Sciatic nerve (tissue), 2 donors: ENCODE measurements at regions not wholly inside any gene's neighbourhood (a gene's known extent, or its start where the extent isn't known, plus 50 kb on each side); places are given as distances from the start of the nearest gene placed in this dataset.
"Not testable (repeated sequence)": the region's sequence is repeated elsewhere in the genome, so short reads cannot be mapped to it uniquely, and the experiment has no call there.

Source experiments
- ATAC-seq: fragments of 200-7000 bp; cut with Tn5 transposase; one replicate; pipeline ENCODE4 v1.9.1; 2020; ENCODE audit warnings: mild to moderate bottlenecking, moderate library complexity
- DNase-seq: peaks from one replicate; pipeline ENCODE4 v3.0.0-alpha.2; 2020; ENCODE audit warnings: low spot score
- intact Hi-C: fragments of 100-400 bp; cut with DNase I; formaldehyde crosslinking; loops from one replicate; pipeline ENCODE4 v1.14.2; 2022
- donor health status: DM: no; HTN: no; CAD: no.
- donor health status: DM: no; HTN: no; CAD: no.

GRCh38 chr1:90262791-90263190 lies 267.9 kb downstream of the ZNF326 start:
- intact Hi-C loops: no loop called here
- DNase-seq (no peak), ATAC-seq (no peak)

DNA sequence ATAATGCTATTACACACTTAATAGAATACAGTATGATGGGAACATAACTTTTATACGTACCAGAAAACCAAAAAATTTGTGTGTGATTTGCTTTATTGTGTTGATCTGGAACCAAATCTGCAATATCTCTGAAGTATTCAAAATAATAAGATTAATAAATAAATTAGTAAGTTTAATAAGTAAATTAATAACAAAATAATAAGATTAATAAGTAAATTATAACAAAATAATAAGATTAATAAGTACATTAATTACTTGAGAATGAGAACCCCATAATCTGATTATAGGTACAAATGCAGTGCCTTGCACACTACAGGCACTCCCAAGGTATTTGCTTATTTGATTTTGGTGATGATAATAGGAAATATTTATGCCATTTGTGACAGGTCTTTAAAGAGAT lies 267.4 kb downstream of the ZNF326 start:
- intact Hi-C loops: no loop called here
- no peak for DNase-seq
- no peak for ATAC-seq

GRCh38 chr1:90246069-90246468 lies 251.2 kb downstream of the ZNF326 start:
- ATAC-seq (no peak), DNase-seq (no peak)
- intact Hi-C loops: no loop called here

DNA sequence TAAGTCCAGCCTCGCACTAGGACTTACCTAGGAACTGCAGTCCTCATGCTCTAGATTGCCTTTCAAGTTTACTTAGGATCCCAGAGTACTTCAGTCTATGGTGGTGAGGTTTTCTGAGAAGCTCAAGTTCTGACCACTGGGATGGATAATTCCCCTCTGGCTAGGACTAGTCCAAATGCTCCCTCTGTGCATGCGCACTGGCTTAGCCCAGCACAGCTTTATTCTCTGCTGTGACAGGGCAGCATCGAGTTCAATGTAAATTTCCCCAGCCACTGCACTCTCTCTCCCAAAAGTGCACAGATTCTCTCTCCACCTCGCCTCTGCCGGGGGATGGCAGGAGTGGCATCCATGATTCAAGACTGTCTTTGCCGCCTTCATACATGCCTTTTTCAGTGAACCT lies 241.6 kb downstream of the ZNF326 start:
- DNase-seq (no peak), ATAC-seq (no peak)
- intact Hi-C loops: no loop called here

- intact Hi-C loops: no loop called here
- ATAC-seq: no peak
- no peak for DNase-seq
Observed at GRCh38 chr1:90223401-90223800, 228.5 kb downstream of the ZNF326 start.

DNA sequence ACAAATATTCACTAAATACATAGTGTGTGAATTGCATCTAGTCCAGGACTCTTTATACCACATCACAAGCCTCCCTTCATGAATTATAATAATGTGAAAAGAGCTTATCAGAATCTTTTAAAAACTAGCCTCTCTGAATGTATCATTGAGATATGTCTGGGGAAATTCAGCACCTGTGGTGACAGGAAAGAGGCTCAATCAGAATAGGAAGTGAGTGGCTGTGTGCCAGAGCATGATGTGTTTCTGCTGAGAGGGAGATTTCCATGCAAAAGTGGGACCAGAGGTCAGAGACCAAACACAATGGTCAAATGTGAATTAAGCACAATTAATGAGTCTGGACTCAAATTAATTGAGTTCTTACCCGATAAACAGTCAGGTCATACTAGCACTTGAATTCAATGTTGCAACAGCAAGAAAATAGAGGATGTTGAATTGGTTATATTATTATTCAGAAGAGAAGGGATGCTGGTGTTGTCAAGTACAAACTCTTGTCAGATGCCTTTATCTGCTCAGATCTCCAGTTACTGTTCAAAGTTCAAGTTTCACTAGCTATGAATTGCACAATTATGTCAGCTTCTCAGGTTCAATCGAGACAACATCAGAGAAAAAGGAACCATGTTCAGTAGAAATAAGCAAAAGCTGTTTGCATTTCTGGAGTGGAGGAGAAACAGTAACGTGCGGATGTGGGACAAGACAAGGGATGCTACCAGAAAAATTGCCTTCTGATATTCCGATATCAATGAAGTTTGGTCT lies 226.2 kb downstream of the ZNF326 start:
- DNase-seq (no peak), ATAC-seq (no peak)
- intact Hi-C loops: no loop called here

DNA sequence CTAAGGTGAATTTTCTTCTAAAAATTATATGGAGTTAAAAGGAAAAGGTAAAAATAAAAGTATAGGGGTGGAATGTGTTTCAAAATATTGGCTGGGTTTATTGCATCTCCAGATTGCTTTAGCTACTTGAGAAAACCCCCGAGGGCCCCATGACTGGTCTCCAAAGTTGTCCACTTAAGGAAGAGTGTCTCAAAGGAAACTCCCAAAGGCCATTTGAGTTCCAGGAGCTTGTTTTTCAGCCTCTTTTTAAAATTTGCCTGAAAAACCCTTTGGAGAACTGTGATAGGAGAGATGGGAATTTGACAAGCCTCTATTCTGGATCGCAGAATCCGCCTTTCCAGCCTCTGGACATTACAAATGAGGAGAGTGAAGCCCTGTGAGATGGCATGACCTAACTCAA lies 225.6 kb downstream of the ZNF326 start:
- DNase-seq (no peak), ATAC-seq (no peak)
- intact Hi-C loops: no loop called here

DNA sequence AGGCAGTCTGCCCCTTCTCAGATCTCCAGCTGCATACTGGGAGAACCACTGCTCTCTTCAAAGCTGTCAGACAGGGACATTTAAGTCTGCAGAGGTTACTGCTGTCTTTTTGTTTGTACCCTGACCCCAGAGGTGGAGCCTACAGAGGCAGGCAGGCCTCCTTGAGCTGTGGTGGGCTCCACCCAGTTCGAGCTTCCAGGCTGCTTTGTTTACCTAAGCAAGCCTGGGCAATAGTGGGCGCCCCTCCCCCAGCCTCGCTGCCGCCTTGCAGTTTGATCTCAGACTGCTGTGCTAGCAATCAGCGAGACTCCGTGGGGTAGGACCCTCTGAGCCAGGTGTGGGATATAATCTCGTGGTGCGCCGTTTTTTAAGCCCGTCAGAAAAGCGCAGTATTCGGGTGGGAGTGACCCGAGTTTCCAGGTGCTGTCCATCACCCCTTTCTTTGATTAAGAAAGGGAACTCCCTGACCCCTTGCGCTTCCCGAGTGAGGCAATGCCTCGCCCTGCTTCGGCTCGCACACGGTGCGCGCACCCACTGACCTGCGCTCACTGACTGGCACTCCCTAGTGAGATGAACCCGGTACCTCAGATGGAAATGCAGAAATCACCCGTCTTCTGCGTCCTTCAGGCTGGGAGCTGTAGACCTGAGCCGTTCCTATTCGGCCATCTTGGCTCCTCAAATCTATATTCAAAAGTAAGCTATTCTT lies 224.4 kb downstream of the ZNF326 start:
- intact Hi-C loops, ATAC-seq, DNase-seq: not testable (repeated sequence)

- DNase-seq (no peak), ATAC-seq (no peak)
- intact Hi-C loops: no loop called here
Observed at GRCh38 chr1:90210633-90211491, 216.0 kb downstream of the ZNF326 start.

DNA sequence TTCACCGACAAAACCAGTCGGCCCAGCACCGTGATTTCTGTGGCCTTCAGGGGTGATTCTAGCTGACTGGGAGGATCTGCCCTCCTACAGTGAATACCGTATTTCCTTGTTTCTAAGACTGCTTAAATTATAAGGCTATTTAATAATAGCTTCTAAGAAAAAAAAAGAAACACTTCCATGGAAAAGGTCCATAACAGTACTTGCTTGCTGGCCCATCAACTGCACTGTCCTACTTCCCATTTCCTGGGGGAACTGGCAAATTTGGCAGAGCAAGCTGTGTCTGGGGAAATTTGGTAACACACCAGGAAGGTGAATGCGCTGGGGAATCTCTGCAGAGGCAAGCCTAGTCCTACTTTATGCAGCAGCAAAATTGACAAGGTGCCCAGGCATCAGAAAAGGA lies 214.0 kb downstream of the ZNF326 start:
- no peak for DNase-seq
- no peak for ATAC-seq
- intact Hi-C loops: no loop called here

DNA sequence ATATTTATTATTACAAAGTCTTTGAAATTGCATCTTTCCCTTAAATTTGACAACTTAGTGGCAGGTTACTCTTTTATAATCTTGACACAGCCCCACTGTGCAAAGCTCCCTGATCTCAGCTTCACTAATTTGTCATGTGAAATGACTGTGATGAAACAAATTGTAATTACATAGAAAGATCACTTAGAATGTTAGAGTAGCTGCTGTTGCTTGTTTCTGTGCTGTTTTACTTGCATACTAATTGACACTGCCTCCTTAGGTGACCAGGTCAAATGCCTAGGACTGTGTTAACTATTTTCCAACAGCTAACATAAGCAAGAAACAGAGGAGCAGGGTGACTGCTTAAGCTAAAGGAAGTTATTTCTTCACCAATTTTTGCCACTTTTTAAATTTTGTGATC lies 211.3 kb downstream of the ZNF326 start:
- intact Hi-C loops: no loop called here
- DNase-seq (no peak), ATAC-seq (no peak)

DNA sequence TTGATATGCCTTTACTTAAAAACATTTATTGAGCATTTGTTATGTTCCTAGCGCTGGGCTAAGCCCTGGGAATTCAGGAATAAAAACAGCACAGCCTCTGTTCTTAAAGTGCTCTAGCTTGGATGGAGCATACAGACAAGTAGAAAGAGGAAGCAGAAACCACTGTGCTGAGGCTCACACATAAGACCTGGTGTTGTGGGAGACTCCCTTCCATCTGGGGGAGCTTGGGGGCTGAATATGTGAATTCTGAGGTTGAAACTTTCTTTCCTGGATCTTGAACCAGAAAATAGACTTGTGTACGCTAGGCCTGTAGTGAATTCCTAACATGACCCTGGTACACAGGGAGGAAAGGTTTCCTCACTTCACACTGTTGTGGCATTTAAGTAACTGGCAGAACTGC lies 209.9 kb downstream of the ZNF326 start:
- DNase-seq: no peak
- no peak for ATAC-seq
- intact Hi-C loops: no loop called here

- ATAC-seq (no peak), DNase-seq (no peak)
- intact Hi-C loops: no loop called here
Observed at GRCh38 chr1:90204023-90204590, 209.2 kb downstream of the ZNF326 start.

DNA sequence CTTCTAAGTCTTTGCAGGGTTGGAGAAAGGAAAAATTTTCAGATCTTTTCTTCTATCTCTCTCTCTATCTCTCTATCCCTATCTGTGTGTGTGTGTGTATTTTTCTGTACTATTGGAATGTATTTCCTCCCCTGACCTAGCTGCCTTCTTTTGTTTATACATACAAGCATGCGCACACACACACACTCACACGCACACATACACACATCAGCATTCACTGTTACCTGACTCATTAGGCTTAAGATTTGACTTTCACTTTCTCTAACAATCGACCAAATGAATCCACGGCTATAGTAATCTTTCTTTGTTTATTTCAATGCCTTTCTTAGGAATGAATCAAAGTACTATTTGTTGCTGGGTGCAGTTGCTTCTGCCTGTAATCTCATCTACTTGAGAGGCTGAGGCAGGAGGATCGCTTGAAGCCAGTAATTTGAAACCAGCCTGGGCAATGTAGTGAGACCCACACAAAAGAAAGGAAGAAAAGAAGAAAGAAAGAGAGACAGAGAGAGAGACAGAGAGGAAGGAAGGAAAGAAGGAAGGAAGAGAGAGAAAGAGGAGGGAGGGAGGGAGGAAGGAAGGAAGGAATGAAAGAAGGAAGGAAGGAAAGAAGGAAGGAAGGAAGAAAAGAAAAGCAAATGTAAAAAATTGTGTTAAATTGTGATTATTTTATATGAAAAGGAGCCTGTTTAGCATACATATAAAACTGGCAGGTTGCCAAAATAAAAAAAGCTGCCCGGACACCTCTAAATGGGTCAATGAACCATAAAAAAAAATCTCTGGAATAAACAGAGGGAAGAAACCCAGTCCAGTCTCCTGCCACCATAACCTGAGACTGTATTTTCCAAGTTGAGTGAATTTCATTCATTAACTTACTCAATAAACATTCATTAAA lies 206.8 kb downstream of the ZNF326 start:
- intact Hi-C loops: no loop called here
- DNase-seq (no peak), ATAC-seq (no peak)

DNA sequence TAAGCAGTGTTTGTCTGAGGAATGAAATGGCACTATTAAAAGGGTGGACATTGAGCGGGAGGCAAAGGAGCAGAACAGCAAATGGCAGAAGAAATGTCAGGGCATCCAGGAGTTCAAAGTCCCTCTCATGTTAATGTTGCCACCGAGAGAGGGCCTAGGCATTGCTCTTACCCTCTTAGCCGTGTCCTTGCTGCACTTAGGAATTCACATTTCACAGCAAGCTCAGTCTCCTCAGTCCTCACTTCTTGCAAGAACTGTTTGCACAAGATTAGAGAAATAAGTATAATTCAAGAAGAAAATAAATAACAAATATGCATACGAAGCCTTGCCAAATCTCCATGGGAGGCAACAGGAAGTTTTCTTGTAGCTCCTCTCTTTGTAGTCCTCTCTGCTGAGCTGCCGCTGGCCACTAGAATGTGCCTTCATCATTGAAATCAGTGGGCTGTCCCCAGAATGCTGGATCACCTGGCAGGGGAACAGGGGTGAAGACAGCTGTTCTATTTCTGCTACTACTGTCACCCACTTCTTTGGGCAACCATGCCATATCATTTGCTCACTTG lies 205.8 kb downstream of the ZNF326 start:
- DNase-seq (no peak), ATAC-seq (no peak)
- intact Hi-C loops: no loop called here

GRCh38 chr1:90198616-90199332 lies 203.9 kb downstream of the ZNF326 start:
- intact Hi-C loops: no loop called here
- DNase-seq: no peak

DNA sequence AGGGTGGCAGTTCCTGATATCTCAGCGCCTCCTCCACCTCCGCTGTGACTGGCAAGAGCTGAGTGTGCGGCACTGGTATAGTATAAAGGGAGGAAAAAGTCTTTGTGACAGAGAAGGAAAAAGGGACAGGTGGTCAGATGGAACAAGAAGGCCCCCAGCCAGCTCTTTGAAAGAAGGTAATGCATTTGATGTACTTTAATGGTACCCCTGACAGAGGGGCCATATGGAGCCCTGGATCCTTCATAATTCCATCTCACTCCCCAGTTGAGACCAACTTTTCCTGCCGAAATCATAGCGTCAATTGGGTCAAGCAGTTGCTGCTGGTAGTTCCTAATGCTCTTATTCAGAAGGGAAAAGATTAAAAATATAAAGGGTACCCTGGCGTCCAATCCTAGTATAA lies 198.2 kb downstream of the ZNF326 start:
- intact Hi-C loops: no loop called here
- no peak for ATAC-seq
- DNase-seq: no peak

More at GRCh38 chr1:90198616-90199332, 203.9 kb downstream of the ZNF326 start:
- ATAC-seq: no peak

DNA sequence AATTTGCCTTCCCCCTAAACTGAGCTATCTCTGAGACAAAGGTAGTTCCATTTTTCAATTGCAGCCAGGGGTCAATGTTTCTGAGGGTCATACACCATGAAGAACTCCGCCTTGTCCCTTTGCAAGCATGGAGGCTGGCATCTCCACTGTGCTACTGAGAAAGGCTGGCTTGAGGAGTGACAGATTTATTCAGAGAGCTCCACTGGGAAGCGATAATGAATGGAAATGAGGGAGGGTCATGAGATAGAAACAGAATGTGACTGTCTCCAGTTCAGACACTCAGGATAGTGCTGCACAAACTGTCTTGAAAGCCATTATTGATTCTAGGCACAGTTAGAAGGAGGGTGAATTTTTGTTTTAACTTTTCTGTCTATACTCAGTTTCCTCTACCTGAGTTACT lies 197.5 kb downstream of the ZNF326 start:
- intact Hi-C loops: no loop called here
- DNase-seq (no peak), ATAC-seq (no peak)
